GM12892 (cell line): ENCODE measurements at regions not wholly inside any gene's neighbourhood (a gene's known extent, or its start where the extent isn't known, plus 50 kb on each side); places are given as distances from the start of the nearest gene placed in this dataset.

Source experiments
- POLR2A ChIP-seq: IDR thresholded peaks from 2 replicates; pipeline ENCODE4 v1.6.1; 2011; ENCODE audit warnings: low read depth, low read length, control low read depth
- POLR2AphosphoS5 ChIP-seq: IDR thresholded peaks from 2 replicates; pipeline ENCODE4 v1.6.1; 2011; ENCODE audit warnings: low read depth, low read length, control low read depth
- TAF1 ChIP-seq: IDR thresholded peaks from 2 replicates; pipeline ENCODE4 v1.6.1; 2011; ENCODE audit warnings: low read depth, mild to moderate bottlenecking, control low read depth, low read length, borderline replicate concordance

DNA sequence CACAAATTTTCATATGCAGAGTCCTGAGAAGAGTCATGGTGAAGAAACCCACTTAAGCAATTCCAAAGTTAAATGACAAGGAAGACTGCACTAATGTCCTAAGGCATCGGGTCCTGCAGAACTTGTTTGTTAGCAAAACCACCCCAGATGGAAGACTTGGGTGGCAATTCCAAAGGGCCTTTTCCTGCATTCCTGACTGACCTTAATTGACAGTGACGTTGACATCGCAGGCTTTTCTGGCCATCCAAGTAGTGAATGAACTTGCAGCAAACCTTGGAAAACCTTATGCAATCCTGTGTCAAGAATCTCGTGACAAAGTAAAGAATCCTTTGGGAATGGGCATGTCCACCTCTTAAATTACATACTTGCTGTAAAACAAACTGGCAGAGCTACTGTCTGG lies 112.5 kb upstream of the SH3BP4 start:
- TF ChIP-seq POLR2A (no peak), POLR2AphosphoS5 (no peak), TAF1 (no peak)
